ENCODE measurements at regions not wholly inside any gene's neighbourhood (a gene's known extent, or its start where the extent isn't known, plus 50 kb on each side); places are given as distances from the start of the nearest gene placed in this dataset.

GRCh38 chr3:78029775-78030174 lies 989.9 kb downstream of the ROBO2 start:
- TF ChIP-seq CTCF (IDR thresholded peaks at IDR 0.05) (no peak), POLR2A (IDR thresholded peaks at IDR 0.05) (no peak)

All from adrenal gland (tissue), 5 donors.